GM12878 (cell line): ENCODE measurements at regions not wholly inside any gene's neighbourhood (a gene's known extent, or its start where the extent isn't known, plus 50 kb on each side); places are given as distances from the start of the nearest gene placed in this dataset.
"Not testable (repeated sequence)": the region's sequence is repeated elsewhere in the genome, so short reads cannot be mapped to it uniquely, and the experiment has no call there.

ENCODE experiments used
- CBX3 ChIP-seq: fragments of 200-600 bp; sonication (generic); IDR thresholded peaks from 2 replicates; pipeline ENCODE4 v1.6.1; 2016; ENCODE audit warnings: low read depth, borderline replicate concordance
- CEBPB ChIP-seq, 2 experiments: fragments of 150-350 bp in 1 of 2; IDR thresholded peaks; 2 replicates each; pipeline ENCODE4 v1.6.1; 2012 to 2014; ENCODE audit warnings: low read depth in 2 of 2, low read length in 2 of 2, borderline replicate concordance in 1 of 2, inconsistent platforms in 1 of 2
- CTCF ChIP-seq, 3 experiments: IDR thresholded peaks in 2 of 3; conservative IDR thresholded peaks in 1 of 3; 2 replicates each; pipeline ENCODE4 v1.5.1; 2011; ENCODE audit warnings: low read depth in 3 of 3, low read length in 3 of 3, mild to moderate bottlenecking in 3 of 3, control low read depth in 2 of 3, moderate library complexity in 2 of 3, inconsistent platforms in 1 of 3, mixed read lengths in 1 of 3; ENCODE audit not compliant: control insufficient read depth in 2 of 3, insufficient read depth in 1 of 3; ENCODE audit errors: extremely low read depth in 1 of 3
- EP300 ChIP-seq, 2 experiments: fragments of 150-350 bp in 1 of 2; IDR thresholded peaks; 2 replicates each; pipeline ENCODE4 v1.6.1; 2011 to 2012; ENCODE audit warnings: low read depth in 2 of 2, low read length in 2 of 2, borderline replicate concordance in 1 of 2, improper control_type of control experiment in 1 of 2, inconsistent platforms in 1 of 2; ENCODE audit not compliant: control insufficient read depth in 1 of 2
- JUND ChIP-seq: IDR thresholded peaks from 2 replicates; pipeline ENCODE4 v1.6.1; 2012; ENCODE audit warnings: low read depth, mild to moderate bottlenecking, low read length, improper control_type of control experiment, moderate library complexity
- POLR2A ChIP-seq: IDR thresholded peaks from 2 replicates; pipeline ENCODE4 v1.6.1; 2011; ENCODE audit warnings: low read depth, mild to moderate bottlenecking, low read length
- RBBP5 ChIP-seq: fragments of 200-600 bp; sonication (generic); conservative IDR thresholded peaks from 2 replicates; pipeline ENCODE4 v1.6.1; 2016
- SMC3 ChIP-seq: IDR thresholded peaks from 2 replicates; pipeline ENCODE4 v1.6.1; 2011; ENCODE audit warnings: low read length, improper control_type of control experiment, borderline replicate concordance
- ZBTB33 ChIP-seq: fragments of 450-650 bp; IDR thresholded peaks from 2 replicates; pipeline ENCODE4 v1.6.1; 2017; ENCODE audit warnings: mild to moderate bottlenecking

DNA sequence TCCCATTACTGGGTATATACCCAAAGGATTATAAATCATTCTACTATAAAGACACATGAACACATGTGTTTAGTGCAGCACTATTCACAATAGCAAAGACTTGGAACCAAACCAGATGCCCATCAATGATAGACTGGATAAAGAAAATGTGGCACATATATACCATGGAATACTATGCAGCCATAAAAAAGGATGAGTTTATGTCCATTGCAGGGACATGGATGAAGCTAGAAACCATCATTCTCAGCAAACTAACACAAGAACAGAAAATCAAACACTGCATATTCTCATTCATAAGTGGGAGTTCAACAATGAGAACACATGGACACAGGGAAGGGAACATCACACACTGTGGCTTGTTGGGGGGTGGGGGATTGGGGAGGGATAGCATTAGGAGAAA, 225.2 kb upstream of the PRDM1 start:
- TF ChIP-seq JUND; CTCF (IDR thresholded peaks at IDR 0.05 in 2 of 3, conservative IDR thresholded peaks at IDR 0.05 in 1 of 3; ENCODE audit: control insufficient read depth in 2 of 3, extremely low read depth in 1 of 3, insufficient read depth in 1 of 3, low read depth in 3 of 3, low read length in 3 of 3); CBX3; CEBPB (IDR thresholded peaks at IDR 0.05; ENCODE audit: borderline replicate concordance in 1 of 2, low read depth in 2 of 2, low read length in 2 of 2); RBBP5; POLR2A; SMC3; EP300 (IDR thresholded peaks at IDR 0.05; ENCODE audit: borderline replicate concordance in 1 of 2, control insufficient read depth in 1 of 2, low read depth in 2 of 2, low read length in 2 of 2); ZBTB33: not testable (repeated sequence)
